Vagina (tissue), 2 donors: ENCODE measurements at regions not wholly inside any gene's neighbourhood (a gene's known extent, or its start where the extent isn't known, plus 50 kb on each side); places are given as distances from the start of the nearest gene placed in this dataset.

Experiments
- POLR2A ChIP-seq, 2 donors: fragments of 450-650 bp; IDR thresholded peaks; one replicate each; pipeline ENCODE4 v1.6.1; 2017; ENCODE audit warnings: antibody characterized with exemption in 2 of 2, mild to moderate bottlenecking in 2 of 2, moderate library complexity in 2 of 2
- POLR2AphosphoS5 ChIP-seq, 2 donors: sonication (generic); formaldehyde crosslinking; IDR thresholded peaks; one replicate each; pipeline ENCODE4 v1.9.0; 2017; ENCODE audit warnings: antibody characterized with exemption in 2 of 2, mild to moderate bottlenecking in 2 of 2, low read depth in 1 of 2; ENCODE audit not compliant: insufficient read depth in 1 of 2
- TF ChIP-seq, protein P1 (sequence below), 3 experiments: fragments of 450-650 bp in 2 of 3; fragments of 200-600 bp in 1 of 3; sonication (generic) in 1 of 3; IDR thresholded peaks; one replicate each; pipeline ENCODE4 v1.5.1; 2017 to 2019; ENCODE audit warnings: antibody characterized with exemption in 3 of 3, mild to moderate bottlenecking in 2 of 3, moderate library complexity in 2 of 3

- TF ChIP-seq POLR2AphosphoS5 (IDR thresholded peaks at IDR 0.05; ENCODE audit: insufficient read depth in 1 of 2, low read depth in 1 of 2), result no peak
- no peak for TF ChIP-seq POLR2A (IDR thresholded peaks at IDR 0.05)
- TF ChIP-seq, protein P1, sequence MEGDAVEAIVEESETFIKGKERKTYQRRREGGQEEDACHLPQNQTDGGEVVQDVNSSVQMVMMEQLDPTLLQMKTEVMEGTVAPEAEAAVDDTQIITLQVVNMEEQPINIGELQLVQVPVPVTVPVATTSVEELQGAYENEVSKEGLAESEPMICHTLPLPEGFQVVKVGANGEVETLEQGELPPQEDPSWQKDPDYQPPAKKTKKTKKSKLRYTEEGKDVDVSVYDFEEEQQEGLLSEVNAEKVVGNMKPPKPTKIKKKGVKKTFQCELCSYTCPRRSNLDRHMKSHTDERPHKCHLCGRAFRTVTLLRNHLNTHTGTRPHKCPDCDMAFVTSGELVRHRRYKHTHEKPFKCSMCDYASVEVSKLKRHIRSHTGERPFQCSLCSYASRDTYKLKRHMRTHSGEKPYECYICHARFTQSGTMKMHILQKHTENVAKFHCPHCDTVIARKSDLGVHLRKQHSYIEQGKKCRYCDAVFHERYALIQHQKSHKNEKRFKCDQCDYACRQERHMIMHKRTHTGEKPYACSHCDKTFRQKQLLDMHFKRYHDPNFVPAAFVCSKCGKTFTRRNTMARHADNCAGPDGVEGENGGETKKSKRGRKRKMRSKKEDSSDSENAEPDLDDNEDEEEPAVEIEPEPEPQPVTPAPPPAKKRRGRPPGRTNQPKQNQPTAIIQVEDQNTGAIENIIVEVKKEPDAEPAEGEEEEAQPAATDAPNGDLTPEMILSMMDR (IDR thresholded peaks at IDR 0.05), result no peak
Observed at GRCh38 chr20:51238675-51239305, 215.9 kb upstream of the KCNG1 start.
